NCI-H1930 (cell line): ENCODE measurements at regions not wholly inside any gene's neighbourhood (a gene's known extent, or its start where the extent isn't known, plus 50 kb on each side); places are given as distances from the start of the nearest gene placed in this dataset.

ENCODE experiments used
- DNase-seq, 2 experiments: peaks; one replicate each; lab custom pipeline; 2025; lab: John Stamatoyannopoulos, UW

GRCh38 chr7:1321411-1322239, 89.0 kb downstream of the UNCX start:
- DNase-seq = no peak

GRCh38 chr7:1322240-1323110, 89.8 kb downstream of the UNCX start:
- no peak for DNase-seq

- no peak for DNase-seq
These were observed 90.7 kb downstream of the UNCX start for GRCh38 chr7:1323178-1324027.

- DNase-seq = no peak
These were observed 91.6 kb downstream of the UNCX start for GRCh38 chr7:1324028-1324900.

GRCh38 chr7:1325246-1325645, 92.6 kb downstream of the UNCX start:
- peak in 1 of 2 experiments; percentile 24 for DNase-seq

- no peak for DNase-seq
These were observed 93.2 kb downstream of the UNCX start for GRCh38 chr7:1325646-1326510.

GRCh38 chr7:1326511-1326785, 93.8 kb downstream of the UNCX start:
- DNase-seq = no peak

GRCh38 chr7:1329261-1329660, 96.6 kb downstream of the UNCX start:
- no peak for DNase-seq

GRCh38 chr7:1329966-1330800, 97.5 kb downstream of the UNCX start:
- DNase-seq = no peak

- no peak for DNase-seq
These were observed 98.2 kb downstream of the UNCX start for GRCh38 chr7:1330801-1331425.

GRCh38 chr7:1331561-1332467, 99.1 kb downstream of the UNCX start:
- DNase-seq = no peak

GRCh38 chr7:1336509-1336908, 103.8 kb downstream of the UNCX start:
- no peak for DNase-seq

GRCh38 chr7:1339611-1340010, 106.9 kb downstream of the UNCX start:
- DNase-seq = no peak

- no peak for DNase-seq
These were observed 107.4 kb downstream of the UNCX start for GRCh38 chr7:1340031-1340430.

GRCh38 chr7:1340461-1341360, 108.0 kb downstream of the UNCX start:
- no peak for DNase-seq

GRCh38 chr7:1341361-1342089, 108.9 kb downstream of the UNCX start:
- no peak for DNase-seq
